ENCODE measurements at regions not wholly inside any gene's neighbourhood (a gene's known extent, or its start where the extent isn't known, plus 50 kb on each side); places are given as distances from the start of the nearest gene placed in this dataset.

- no peak for TF ChIP-seq CTCF (IDR thresholded peaks at IDR 0.05)
- TF ChIP-seq POLR2AphosphoS5 (IDR thresholded peaks at IDR 0.05): no peak
- TF ChIP-seq POLR2A (IDR thresholded peaks at IDR 0.05): no peak
These were observed 279.2 kb downstream of the RPS6KC1 start for GRCh38 chr1:213330281-213330680.
